Body of pancreas (tissue), 4 donors: ENCODE measurements at regions not wholly inside any gene's neighbourhood (a gene's known extent, or its start where the extent isn't known, plus 50 kb on each side); places are given as distances from the start of the nearest gene placed in this dataset.

ENCODE experiments used
- ATAC-seq: fragments of 150-250 bp; one replicate; pipeline ENCODE4 v1.9.1; 2016
- DNase-seq, 4 donors: peaks; one replicate each; pipeline ENCODE4 v3.0.0-alpha.2; 2019
- H3K27ac ChIP-seq, 4 donors: fragments of 200-600 bp; sonication (generic); 1 replicate in 3 of 4; 2 replicates in 1 of 4; pipeline versions ENCODE4 v1.5.1 to v1.6.1; 2016 to 2019; ENCODE audit warnings: mild to moderate bottlenecking in 1 of 4, mixed read lengths in 1 of 4, moderate library complexity in 1 of 4
- H3K27me3 ChIP-seq, 2 donors: fragments of 200-600 bp; sonication (generic); one replicate each; pipeline ENCODE4 v1.6.0; 2016; ENCODE audit warnings: mild to moderate bottlenecking in 1 of 2
- H3K36me3 ChIP-seq, 2 donors: fragments of 200-600 bp; sonication (generic); replicated peaks in 1 of 2; 2 replicates each; pipeline ENCODE4 v1.5.1; 2016; ENCODE audit warnings: low read depth in 2 of 2; ENCODE audit not compliant: insufficient read depth in 1 of 2
- H3K4me1 ChIP-seq: fragments of 200-600 bp; sonication (generic); one replicate; pipeline ENCODE4 v1.6.0; 2016
- H3K4me3 ChIP-seq, 2 donors: fragments of 200-600 bp; sonication (generic); 1 replicate in 1 of 2; 2 replicates in 1 of 2; pipeline ENCODE4 v1.5.1; 2016 to 2019
- H3K9me3 ChIP-seq, 3 donors: fragments of 200-600 bp; sonication (generic); 1 replicate in 2 of 3; 2 replicates in 1 of 3; pipeline ENCODE4 v1.5.1; 2016
- POLR2A ChIP-seq, 3 donors: fragments of 450-650 bp; IDR thresholded peaks; one replicate each; pipeline ENCODE4 v1.6.1; 2016; ENCODE audit warnings: antibody characterized with exemption in 3 of 3, mild to moderate bottlenecking in 2 of 3
- WGBS, 2 donors: methylation state at CpG; one replicate each; pipeline ENCODE4 v1.1.5; 2017; 5-methylcytosine and 5-hydroxymethylcytosine counted together
- intact Hi-C: fragments of 100-400 bp; cut with DNase I; formaldehyde crosslinking; loops from one replicate; pipeline ENCODE4 v1.15.1; 2023
- TF ChIP-seq, protein P1 (sequence below), 7 experiments: fragments of 450-650 bp in 4 of 7; fragments of 200-600 bp in 3 of 7; sonication (generic) in 3 of 7; IDR thresholded peaks; one replicate each; pipeline ENCODE4 v1.5.1; 2016 to 2019; ENCODE audit warnings: antibody characterized with exemption in 7 of 7

DNA sequence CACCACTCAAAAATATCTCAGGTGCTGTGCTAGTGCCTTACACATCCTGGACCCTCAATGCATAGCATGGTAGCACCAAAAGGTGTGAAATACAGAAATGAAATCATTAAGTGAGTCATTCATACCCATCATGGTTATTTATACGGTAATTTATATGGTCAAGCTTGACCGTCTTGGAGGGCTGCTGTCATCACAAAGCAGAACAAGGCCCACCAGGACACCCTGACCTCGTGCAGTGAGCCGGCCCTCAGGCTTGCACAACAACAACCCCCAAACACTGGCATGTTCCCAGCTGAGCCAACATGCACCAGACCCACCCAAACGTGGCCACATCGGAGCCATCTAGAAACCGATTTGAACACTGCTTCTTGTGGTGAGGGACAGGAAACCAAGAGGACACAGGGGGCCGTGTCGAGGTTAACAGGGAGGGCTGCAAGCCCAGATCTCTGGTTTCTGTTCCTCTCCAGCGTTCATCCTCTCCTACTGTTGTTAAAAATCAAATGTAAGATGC is 378.5 kb upstream of the ID2 start:
- intact Hi-C loops = no loop called here
- DNase-seq (peak; percentile 18 to 82 (median 37)), ATAC-seq (no peak)
- TF ChIP-seq POLR2A (IDR thresholded peaks at IDR 0.05) = no peak
- TF ChIP-seq, protein P1, sequence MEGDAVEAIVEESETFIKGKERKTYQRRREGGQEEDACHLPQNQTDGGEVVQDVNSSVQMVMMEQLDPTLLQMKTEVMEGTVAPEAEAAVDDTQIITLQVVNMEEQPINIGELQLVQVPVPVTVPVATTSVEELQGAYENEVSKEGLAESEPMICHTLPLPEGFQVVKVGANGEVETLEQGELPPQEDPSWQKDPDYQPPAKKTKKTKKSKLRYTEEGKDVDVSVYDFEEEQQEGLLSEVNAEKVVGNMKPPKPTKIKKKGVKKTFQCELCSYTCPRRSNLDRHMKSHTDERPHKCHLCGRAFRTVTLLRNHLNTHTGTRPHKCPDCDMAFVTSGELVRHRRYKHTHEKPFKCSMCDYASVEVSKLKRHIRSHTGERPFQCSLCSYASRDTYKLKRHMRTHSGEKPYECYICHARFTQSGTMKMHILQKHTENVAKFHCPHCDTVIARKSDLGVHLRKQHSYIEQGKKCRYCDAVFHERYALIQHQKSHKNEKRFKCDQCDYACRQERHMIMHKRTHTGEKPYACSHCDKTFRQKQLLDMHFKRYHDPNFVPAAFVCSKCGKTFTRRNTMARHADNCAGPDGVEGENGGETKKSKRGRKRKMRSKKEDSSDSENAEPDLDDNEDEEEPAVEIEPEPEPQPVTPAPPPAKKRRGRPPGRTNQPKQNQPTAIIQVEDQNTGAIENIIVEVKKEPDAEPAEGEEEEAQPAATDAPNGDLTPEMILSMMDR (IDR thresholded peaks at IDR 0.05) = no peak
- H3K36me3 ChIP-seq = no peaks in the 10 kb centered on the region
- H3K27ac ChIP-seq = peak overlapping the region in 1 of 4 donors; percentile 32
- H3K4me3 ChIP-seq = no peak overlapping the region
- H3K4me1 ChIP-seq = no peaks in the 10 kb centered on the region
- H3K9me3 ChIP-seq = no peaks in the 10 kb centered on the region
- H3K27me3 ChIP-seq = no peaks in the 10 kb centered on the region
- 59 to 85% methylated on average over 6 to 10 of the region's 10 CpGs for WGBS, 2 donors

DNA sequence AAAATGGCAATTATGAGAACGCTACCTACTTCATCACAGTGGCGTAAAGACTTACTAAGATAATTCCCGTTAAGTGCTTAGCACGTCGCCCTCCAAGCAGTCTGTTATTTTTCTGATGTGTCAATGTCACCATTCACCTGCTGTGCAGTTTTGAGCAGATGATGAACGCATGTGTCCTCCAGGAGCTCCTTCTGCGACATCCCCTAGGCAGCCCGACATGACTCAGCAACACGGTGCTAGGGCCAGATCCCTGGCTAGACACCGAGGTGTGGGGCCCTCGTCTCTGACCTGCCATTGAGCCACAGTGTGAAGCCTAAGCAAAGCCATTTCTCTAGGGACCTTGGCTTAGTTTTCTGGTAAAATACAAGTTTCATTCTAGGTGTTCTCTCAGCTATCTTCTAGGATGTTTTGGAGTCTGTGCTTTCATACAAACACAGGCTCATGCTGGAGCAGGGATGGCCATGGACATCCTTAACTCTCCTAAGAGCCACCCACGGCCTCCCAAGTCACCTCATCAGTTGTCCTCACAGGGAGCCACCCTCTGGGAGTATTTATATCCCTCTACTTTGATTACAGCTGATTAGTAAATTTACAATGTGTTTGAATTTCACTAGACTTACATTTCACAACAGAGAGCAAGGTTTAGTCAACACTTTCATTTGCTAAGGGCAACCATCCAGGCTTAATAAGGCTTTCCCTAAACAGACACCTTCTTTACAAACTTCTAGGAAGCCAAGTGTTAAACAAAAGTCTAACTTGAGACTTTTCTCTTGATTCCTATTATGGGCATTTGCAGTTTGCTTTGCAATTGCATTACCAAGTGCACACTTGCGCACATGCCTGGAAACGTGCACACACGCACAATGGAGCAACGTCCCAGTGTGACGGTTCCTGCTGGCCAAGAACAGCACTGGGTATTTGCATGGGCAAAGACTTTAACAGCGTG is 376.8 kb upstream of the ID2 start:
- intact Hi-C loops = no loop called here
- no peaks in the 10 kb centered on the region for H3K9me3 ChIP-seq
- no peak overlapping the region for H3K27ac ChIP-seq
- TF ChIP-seq POLR2A (IDR thresholded peaks at IDR 0.05) = no peak
- TF ChIP-seq, protein P1 (IDR thresholded peaks at IDR 0.05) = no peak
- DNase-seq (no peak), ATAC-seq (no peak)
- 82 to 87% methylated on average over 18 of the region's 18 CpGs for WGBS, 2 donors
- H3K27me3 ChIP-seq = no peaks in the 10 kb centered on the region
- no peak overlapping the region for H3K4me3 ChIP-seq
- H3K4me1 ChIP-seq = no peaks in the 10 kb centered on the region
- H3K36me3 ChIP-seq = no peaks in the 10 kb centered on the region

DNA sequence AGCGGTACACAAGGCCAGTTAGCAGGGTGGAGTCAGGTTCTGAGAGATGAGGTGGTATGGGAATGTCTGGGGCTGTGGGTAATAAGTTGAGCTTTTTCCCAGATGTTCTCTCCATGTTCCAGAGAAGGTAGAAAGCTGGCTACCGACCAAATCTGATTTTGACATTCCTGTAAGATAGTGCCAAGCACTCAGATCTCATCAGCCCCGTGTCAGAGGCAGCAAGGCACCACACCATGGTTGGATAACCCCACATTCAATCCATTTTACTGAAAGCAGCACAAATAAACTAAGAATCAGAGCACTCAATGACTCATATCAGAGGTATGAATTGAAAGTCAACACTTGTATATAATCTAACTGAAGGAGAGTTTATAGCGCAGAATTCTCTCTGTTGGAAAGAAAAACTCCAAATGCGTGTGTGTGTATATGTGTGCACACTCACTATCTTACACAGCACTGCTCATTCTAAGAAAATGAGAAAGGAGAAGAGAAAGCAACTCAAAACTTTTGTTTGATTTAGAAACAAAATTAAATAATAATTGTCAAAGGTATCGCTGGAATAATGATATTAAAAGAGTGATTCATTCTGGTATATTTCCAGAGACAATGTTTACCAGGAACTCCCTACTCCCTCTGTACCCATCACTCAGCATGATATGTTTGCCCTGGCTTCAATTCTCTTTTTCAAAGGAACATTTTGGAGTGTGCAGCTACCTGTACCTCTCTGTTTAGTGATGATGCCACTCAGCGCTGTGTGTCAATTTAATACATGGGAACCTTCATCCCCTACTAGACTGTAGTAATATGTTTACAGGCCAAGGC is 375.1 kb upstream of the ID2 start:
- 69 to 79% methylated on average over 7 of the region's 7 CpGs for WGBS, 2 donors
- Histone ChIP-seq H3K27me3 (no peaks in the 10 kb centered on the region), H3K4me3 (no peak overlapping the region), H3K9me3 (no peaks in the 10 kb centered on the region), H3K27ac (no peak overlapping the region), H3K4me1 (no peaks in the 10 kb centered on the region), H3K36me3 (no peaks in the 10 kb centered on the region)
- TF ChIP-seq, protein P1 (IDR thresholded peaks at IDR 0.05) = no peak
- TF ChIP-seq POLR2A (IDR thresholded peaks at IDR 0.05) = no peak
- ATAC-seq (no peak), DNase-seq (no peak)
- intact Hi-C loops = no loop called here

DNA sequence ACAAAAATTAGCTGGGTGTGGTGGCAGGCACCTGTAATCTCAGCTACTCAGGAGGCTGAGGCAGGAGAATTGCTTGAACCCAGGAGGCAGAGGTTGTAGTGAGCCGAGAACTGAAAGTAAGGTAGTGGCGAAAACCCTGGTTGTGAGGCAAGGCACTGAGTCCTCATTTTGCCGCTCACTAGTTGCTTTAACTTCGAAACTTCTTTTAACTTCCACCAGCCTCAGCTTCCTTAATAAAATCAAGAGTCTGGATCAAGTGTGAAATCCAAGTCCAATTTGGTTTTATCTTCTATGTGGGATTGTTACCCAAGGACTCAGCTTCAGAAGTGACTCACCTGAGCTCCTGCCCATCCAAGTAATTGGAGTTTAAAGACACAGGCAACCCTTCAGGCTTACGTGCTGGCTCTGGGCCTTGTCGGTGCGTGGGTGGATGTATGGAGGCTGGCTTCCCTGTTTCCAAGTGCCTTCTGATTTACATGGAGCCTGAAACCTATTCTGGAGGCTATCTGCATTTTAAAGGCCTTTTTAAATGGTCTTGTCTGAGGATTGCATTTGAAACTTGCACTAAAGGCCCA is 374.2 kb upstream of the ID2 start:
- Histone ChIP-seq H3K9me3 (no peaks in the 10 kb centered on the region), H3K4me1 (no peaks in the 10 kb centered on the region), H3K27me3 (no peaks in the 10 kb centered on the region), H3K4me3 (no peak overlapping the region), H3K27ac (no peak overlapping the region), H3K36me3 (no peaks in the 10 kb centered on the region)
- DNase-seq (no peak), ATAC-seq (no peak)
- TF ChIP-seq, protein P1 (IDR thresholded peaks at IDR 0.05) = no peak
- TF ChIP-seq POLR2A (IDR thresholded peaks at IDR 0.05) = no peak
- WGBS, 2 donors = 91 to 95% methylated on average over 7 of the region's 7 CpGs
- intact Hi-C loops = no loop called here
